Prostate gland (tissue), 2 donors: ENCODE measurements at regions not wholly inside any gene's neighbourhood (a gene's known extent, or its start where the extent isn't known, plus 50 kb on each side); places are given as distances from the start of the nearest gene placed in this dataset.

Source experiments
- POLR2A ChIP-seq: fragments of 450-650 bp; IDR thresholded peaks from one replicate; pipeline ENCODE4 v1.6.1; 2016; ENCODE audit warnings: antibody characterized with exemption, mild to moderate bottlenecking
- POLR2AphosphoS5 ChIP-seq: sonication (generic); formaldehyde crosslinking; IDR thresholded peaks from one replicate; pipeline ENCODE4 v1.6.1; 2017; ENCODE audit warnings: antibody characterized with exemption
- TF ChIP-seq, protein P1 (sequence below), 4 experiments: fragments of 200-600 bp in 2 of 4; fragments of 450-650 bp in 2 of 4; sonication (generic) in 2 of 4; IDR thresholded peaks; 1 replicate in 3 of 4; 2 replicates in 1 of 4; pipeline ENCODE4 v1.5.1; 2016 to 2019; ENCODE audit warnings: antibody characterized with exemption in 4 of 4, mild to moderate bottlenecking in 2 of 4, moderate library complexity in 2 of 4

DNA sequence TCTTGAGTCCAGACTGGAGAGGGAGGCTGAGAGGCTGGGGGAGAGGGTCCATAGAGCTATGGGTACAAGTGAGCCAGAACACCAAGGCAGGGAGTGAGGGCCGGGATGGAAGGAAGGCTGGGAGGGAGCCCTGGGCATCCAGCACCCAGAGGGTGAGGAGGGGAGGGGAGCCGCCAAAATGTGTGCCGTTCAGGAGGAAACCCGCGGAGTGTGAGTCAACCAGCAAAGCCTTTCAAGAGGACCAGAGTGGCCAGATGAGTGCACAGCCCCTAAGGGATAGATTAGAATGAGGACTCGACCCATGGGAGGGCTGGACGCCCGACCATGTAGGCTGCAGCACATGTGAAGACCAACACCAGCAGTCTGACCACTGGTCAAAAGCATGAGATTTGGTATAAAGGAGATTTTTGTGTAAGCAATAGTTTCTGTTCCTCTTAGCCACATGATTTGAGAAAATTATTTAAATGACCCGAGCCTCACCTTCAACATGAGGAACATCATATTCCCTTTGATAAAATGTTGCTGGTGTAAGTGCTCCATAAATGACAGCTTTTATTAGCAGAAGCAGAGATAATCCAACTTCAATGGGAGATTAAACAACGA lies 179.7 kb upstream of the GRB10 start:
- TF ChIP-seq, protein P1, sequence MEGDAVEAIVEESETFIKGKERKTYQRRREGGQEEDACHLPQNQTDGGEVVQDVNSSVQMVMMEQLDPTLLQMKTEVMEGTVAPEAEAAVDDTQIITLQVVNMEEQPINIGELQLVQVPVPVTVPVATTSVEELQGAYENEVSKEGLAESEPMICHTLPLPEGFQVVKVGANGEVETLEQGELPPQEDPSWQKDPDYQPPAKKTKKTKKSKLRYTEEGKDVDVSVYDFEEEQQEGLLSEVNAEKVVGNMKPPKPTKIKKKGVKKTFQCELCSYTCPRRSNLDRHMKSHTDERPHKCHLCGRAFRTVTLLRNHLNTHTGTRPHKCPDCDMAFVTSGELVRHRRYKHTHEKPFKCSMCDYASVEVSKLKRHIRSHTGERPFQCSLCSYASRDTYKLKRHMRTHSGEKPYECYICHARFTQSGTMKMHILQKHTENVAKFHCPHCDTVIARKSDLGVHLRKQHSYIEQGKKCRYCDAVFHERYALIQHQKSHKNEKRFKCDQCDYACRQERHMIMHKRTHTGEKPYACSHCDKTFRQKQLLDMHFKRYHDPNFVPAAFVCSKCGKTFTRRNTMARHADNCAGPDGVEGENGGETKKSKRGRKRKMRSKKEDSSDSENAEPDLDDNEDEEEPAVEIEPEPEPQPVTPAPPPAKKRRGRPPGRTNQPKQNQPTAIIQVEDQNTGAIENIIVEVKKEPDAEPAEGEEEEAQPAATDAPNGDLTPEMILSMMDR (IDR thresholded peaks at IDR 0.05): no peak
- TF ChIP-seq POLR2AphosphoS5 (no peak), POLR2A (no peak)
